HCT116 (cell line): ENCODE measurements at regions not wholly inside any gene's neighbourhood (a gene's known extent, or its start where the extent isn't known, plus 50 kb on each side); places are given as distances from the start of the nearest gene placed in this dataset.

ENCODE experiments used
- POLR2A ChIP-seq: IDR thresholded peaks from 2 replicates; pipeline ENCODE4 v1.7.0; 2011; ENCODE audit warnings: borderline replicate concordance; ENCODE audit not compliant: insufficient read depth, insufficient read length; ENCODE audit errors: extremely low read depth
- POLR2AphosphoS5 ChIP-seq: IDR thresholded peaks from 2 replicates; pipeline ENCODE4 v1.6.1; 2011; ENCODE audit warnings: mild to moderate bottlenecking, low read depth, low read length, moderate library complexity
- ZFX ChIP-seq: fragments of 450-650 bp; IDR thresholded peaks from 2 replicates; pipeline ENCODE4 v1.6.1; 2017
- TF ChIP-seq, protein P1 (sequence below), 3 experiments: fragments of 200-600 bp in 1 of 3; sonication (generic) in 1 of 3; IDR thresholded peaks in 2 of 3; conservative IDR thresholded peaks in 1 of 3; 2 replicates each; pipeline ENCODE4 v1.5.1; 2012 to 2017; ENCODE audit warnings: low read depth in 2 of 3, low read length in 2 of 3, antibody characterized with exemption in 1 of 3, borderline replicate concordance in 1 of 3, control low read depth in 1 of 3, mild to moderate bottlenecking in 1 of 3, mixed read lengths in 1 of 3, mixed run types in 1 of 3, moderate library complexity in 1 of 3; ENCODE audit not compliant: insufficient read depth in 1 of 3
- TF ChIP-seq, protein P2 (sequence below): IDR thresholded peaks from 2 replicates; pipeline ENCODE4 v1.6.1; 2012

DNA sequence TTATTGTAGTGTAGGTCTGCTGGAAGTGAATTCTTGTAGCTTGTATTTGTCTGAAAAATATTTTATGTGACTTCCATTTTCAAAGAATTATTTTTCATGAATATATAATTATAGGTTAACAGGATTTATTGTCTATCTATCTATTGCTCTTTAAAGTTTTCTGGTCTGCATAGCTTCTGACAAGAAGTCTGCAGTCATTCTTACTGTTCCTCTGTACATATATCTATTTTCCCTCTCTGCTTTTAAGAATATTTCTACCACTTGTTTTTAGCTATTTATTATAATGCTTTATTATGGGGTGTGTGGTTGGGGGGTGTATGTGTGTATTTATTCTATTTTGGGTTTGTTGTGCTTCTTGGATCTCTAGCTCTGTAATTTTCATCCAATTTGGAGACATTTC is 77.4 kb downstream of the ETS2 start:
- TF ChIP-seq, protein P1, sequence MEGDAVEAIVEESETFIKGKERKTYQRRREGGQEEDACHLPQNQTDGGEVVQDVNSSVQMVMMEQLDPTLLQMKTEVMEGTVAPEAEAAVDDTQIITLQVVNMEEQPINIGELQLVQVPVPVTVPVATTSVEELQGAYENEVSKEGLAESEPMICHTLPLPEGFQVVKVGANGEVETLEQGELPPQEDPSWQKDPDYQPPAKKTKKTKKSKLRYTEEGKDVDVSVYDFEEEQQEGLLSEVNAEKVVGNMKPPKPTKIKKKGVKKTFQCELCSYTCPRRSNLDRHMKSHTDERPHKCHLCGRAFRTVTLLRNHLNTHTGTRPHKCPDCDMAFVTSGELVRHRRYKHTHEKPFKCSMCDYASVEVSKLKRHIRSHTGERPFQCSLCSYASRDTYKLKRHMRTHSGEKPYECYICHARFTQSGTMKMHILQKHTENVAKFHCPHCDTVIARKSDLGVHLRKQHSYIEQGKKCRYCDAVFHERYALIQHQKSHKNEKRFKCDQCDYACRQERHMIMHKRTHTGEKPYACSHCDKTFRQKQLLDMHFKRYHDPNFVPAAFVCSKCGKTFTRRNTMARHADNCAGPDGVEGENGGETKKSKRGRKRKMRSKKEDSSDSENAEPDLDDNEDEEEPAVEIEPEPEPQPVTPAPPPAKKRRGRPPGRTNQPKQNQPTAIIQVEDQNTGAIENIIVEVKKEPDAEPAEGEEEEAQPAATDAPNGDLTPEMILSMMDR (IDR thresholded peaks at IDR 0.05 in 2 of 3, conservative IDR thresholded peaks at IDR 0.05 in 1 of 3; ENCODE audit: borderline replicate concordance in 1 of 3, insufficient read depth in 1 of 3, low read depth in 2 of 3, low read length in 2 of 3) = no peak
- TF ChIP-seq POLR2A = no peak
- TF ChIP-seq ZFX = no peak
- no peak for TF ChIP-seq POLR2AphosphoS5
- TF ChIP-seq, protein P2, sequence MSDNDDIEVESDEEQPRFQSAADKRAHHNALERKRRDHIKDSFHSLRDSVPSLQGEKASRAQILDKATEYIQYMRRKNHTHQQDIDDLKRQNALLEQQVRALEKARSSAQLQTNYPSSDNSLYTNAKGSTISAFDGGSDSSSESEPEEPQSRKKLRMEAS = no peak
